ENCODE measurements at regions not wholly inside any gene's neighbourhood (a gene's known extent, or its start where the extent isn't known, plus 50 kb on each side); places are given as distances from the start of the nearest gene placed in this dataset.
"Not testable (repeated sequence)": the region's sequence is repeated elsewhere in the genome, so short reads cannot be mapped to it uniquely, and the experiment has no call there.

DNA sequence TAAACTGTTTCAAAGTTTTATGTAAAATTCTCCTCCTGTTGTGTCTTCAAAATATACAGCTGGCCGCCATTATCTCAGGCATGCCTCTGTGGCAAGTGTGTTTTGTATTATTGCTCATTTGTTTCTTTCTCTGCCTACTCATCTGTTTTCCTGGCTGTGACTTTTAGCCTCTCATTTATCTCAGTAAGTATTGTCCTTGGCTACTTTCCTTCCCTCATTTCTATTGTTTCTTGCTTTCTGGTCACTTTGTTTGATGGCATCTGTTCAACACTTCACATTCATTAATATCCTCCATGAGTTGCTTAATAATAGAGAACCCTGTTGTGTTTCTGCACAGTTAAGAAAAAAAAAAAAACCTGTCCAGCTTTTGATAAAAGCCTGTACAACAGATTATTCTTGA is 869.4 kb downstream of the PCDH17 start:
- TF ChIP-seq, protein P1, sequence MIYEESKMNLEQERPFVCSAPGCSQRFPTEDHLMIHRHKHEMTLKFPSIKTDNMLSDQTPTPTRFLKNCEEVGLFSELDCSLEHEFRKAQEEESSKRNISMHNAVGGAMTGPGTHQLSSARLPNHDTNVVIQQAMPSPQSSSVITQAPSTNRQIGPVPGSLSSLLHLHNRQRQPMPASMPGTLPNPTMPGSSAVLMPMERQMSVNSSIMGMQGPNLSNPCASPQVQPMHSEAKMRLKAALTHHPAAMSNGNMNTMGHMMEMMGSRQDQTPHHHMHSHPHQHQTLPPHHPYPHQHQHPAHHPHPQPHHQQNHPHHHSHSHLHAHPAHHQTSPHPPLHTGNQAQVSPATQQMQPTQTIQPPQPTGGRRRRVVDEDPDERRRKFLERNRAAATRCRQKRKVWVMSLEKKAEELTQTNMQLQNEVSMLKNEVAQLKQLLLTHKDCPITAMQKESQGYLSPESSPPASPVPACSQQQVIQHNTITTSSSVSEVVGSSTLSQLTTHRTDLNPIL (CRISPR knock-in tag; IDR thresholded peaks at IDR 0.05; ENCODE audit: low read depth), result no peak
- TF ChIP-seq, protein P2, sequence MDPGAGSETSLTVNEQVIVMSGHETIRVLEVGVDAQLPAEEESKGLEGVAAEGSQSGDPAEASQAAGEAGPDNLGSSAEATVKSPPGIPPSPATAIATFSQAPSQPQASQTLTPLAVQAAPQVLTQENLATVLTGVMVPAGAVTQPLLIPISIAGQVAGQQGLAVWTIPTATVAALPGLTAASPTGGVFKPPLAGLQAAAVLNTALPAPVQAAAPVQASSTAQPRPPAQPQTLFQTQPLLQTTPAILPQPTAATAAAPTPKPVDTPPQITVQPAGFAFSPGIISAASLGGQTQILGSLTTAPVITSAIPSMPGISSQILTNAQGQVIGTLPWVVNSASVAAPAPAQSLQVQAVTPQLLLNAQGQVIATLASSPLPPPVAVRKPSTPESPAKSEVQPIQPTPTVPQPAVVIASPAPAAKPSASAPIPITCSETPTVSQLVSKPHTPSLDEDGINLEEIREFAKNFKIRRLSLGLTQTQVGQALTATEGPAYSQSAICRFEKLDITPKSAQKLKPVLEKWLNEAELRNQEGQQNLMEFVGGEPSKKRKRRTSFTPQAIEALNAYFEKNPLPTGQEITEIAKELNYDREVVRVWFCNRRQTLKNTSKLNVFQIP (CRISPR knock-in tag; IDR thresholded peaks at IDR 0.05; ENCODE audit: borderline replicate concordance, low read depth), result no peak
- TF ChIP-seq BACH2 (CRISPR knock-in tag; IDR thresholded peaks at IDR 0.05; ENCODE audit: borderline replicate concordance) (no peak), ZC3H10 (CRISPR knock-in tag; IDR thresholded peaks at IDR 0.05) (no peak)
- ATAC-seq, result no peak

DNA sequence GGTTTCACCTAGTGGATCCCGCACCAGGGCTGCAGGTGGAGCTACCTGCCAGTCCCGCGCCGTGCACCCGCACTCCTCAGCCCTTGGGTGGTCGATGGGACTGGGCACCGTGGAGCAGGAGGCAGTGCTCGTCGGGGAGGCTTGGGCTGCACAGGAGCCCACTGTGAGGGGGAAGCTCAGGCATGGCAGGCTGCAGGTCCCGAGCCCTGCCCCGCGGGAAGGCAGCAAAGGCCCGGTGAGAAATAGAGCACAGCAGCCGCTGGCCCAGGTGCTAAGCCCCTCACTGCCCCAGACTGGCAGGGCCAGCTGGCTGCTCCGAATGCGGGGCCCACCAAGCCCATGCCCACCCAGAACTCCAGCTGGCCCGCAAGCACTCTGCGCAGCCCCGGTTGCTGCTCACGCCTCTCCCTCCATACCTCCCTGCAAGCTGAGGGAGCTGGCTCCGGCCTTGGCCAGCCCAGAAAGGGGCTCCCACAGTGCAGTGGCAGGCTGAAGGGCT is 872.7 kb downstream of the PCDH17 start:
- ATAC-seq, result not testable (repeated sequence)

DNA sequence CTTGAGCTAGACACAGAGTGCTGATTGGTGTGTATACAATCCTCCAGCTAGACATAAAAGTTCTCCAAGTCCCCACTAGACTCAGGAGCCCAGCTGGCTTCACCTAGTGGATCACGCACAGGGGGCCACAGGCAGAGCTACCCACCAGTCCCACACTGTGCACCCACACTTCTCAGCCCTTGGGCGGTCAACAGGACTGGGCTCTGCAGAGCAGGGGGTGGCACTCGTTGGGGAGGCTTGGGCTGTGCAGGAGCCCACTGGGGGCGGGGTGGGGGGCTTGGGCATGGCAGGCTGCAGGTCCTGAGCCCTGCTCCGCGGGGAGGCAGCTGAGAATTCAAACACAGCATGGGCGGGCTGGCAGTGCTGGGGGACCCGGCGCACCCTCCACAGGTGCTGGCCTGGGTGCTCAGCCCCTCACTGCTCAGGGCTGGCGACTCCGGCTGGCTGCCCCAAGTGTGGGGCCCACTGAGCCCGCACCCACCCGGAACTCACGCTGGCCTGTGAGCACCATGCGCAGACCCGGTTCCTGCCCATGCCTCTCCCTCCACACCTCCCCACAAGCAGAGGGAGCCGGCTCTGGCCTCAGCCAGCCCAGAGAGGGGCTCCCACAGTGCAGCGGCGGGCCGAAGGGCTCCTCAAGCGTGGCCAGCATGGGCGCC is 873.8 kb downstream of the PCDH17 start:
- not testable (repeated sequence) for ATAC-seq

DNA sequence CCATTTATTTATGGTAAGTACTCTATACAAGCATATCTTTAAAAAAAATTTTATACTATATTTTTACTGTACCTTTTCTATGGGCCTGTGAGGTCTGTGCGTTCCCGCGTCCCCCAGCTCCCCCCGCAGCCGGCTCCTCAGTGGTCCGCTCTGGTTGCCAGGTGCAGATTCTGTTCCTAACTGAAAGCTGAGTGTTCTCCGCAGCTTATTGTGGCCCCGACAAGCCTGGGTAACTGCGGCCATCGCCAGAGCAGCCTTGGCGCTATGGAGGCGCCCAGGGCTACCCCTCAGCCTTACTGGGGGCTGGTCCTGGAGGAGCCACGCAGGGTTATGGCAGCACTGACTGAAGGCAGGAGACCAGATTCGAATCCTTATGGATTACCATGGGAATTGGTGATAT is 896.8 kb downstream of the PCDH17 start:
- TF ChIP-seq, protein P3, sequence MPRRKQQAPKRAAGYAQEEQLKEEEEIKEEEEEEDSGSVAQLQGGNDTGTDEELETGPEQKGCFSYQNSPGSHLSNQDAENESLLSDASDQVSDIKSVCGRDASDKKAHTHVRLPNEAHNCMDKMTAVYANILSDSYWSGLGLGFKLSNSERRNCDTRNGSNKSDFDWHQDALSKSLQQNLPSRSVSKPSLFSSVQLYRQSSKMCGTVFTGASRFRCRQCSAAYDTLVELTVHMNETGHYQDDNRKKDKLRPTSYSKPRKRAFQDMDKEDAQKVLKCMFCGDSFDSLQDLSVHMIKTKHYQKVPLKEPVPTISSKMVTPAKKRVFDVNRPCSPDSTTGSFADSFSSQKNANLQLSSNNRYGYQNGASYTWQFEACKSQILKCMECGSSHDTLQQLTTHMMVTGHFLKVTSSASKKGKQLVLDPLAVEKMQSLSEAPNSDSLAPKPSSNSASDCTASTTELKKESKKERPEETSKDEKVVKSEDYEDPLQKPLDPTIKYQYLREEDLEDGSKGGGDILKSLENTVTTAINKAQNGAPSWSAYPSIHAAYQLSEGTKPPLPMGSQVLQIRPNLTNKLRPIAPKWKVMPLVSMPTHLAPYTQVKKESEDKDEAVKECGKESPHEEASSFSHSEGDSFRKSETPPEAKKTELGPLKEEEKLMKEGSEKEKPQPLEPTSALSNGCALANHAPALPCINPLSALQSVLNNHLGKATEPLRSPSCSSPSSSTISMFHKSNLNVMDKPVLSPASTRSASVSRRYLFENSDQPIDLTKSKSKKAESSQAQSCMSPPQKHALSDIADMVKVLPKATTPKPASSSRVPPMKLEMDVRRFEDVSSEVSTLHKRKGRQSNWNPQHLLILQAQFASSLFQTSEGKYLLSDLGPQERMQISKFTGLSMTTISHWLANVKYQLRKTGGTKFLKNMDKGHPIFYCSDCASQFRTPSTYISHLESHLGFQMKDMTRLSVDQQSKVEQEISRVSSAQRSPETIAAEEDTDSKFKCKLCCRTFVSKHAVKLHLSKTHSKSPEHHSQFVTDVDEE (CRISPR knock-in tag; IDR thresholded peaks at IDR 0.05), result no peak
- TF ChIP-seq BACH2 (CRISPR knock-in tag; IDR thresholded peaks at IDR 0.05; ENCODE audit: borderline replicate concordance), result no peak
- no peak for TF ChIP-seq ZFP3 (CRISPR knock-in tag; IDR thresholded peaks at IDR 0.05)
- TF ChIP-seq PPARA (CRISPR knock-in tag; IDR thresholded peaks at IDR 0.05; ENCODE audit: borderline replicate concordance), result no peak
- TF ChIP-seq ISL1 (CRISPR knock-in tag; IDR thresholded peaks at IDR 0.05), result no peak
- TF ChIP-seq ARNTL (CRISPR knock-in tag; IDR thresholded peaks at IDR 0.05; ENCODE audit: borderline replicate concordance, low read depth), result no peak
- TF ChIP-seq ZNF70 (CRISPR knock-in tag; IDR thresholded peaks at IDR 0.05), result no peak
- TF ChIP-seq SNAI2 (CRISPR knock-in tag; IDR thresholded peaks at IDR 0.05), result no peak
- no peak for TF ChIP-seq RARB (CRISPR knock-in tag; IDR thresholded peaks at IDR 0.05)
- TF ChIP-seq OSR1 (CRISPR knock-in tag; IDR thresholded peaks at IDR 0.05), result no peak
- no peak for TF ChIP-seq ZNF8 (CRISPR knock-in tag; IDR thresholded peaks at IDR 0.05)
- TF ChIP-seq, protein P2 (CRISPR knock-in tag; IDR thresholded peaks at IDR 0.05; ENCODE audit: borderline replicate concordance, low read depth), result no peak
- ATAC-seq, result no peak

DNA sequence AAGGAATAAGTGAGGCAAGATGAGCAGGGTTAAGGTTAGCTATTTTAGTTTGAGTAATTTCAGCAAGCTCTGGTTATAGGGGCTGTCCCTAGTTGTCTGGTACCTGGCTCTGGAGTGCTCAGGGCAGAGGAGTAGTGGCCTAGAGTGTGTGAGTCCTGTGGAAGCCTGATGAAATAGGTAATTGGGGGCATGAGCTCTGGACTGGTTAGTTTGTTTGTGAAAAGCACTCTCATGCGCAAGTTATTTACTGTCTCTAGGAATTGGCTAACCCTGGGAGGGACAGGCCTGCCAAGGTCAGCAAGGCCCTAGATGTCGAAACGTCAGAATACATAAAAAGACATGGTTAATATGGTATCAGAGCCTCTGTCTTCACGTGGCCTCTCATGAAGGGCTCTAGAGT is 900.1 kb downstream of the PCDH17 start:
- no peak for ATAC-seq
- TF ChIP-seq ISL1 (CRISPR knock-in tag; IDR thresholded peaks at IDR 0.05) (no peak), ZC3H10 (CRISPR knock-in tag; IDR thresholded peaks at IDR 0.05) (no peak), CSDC2 (CRISPR knock-in tag; IDR thresholded peaks at IDR 0.05) (no peak), OSR1 (CRISPR knock-in tag; IDR thresholded peaks at IDR 0.05) (no peak), ZNF565 (CRISPR knock-in tag; conservative IDR thresholded peaks at IDR 0.05; ENCODE audit: low read depth) (no peak), ZNF8 (CRISPR knock-in tag; IDR thresholded peaks at IDR 0.05) (no peak), BACH2 (CRISPR knock-in tag; IDR thresholded peaks at IDR 0.05; ENCODE audit: borderline replicate concordance) (no peak), RARB (CRISPR knock-in tag; IDR thresholded peaks at IDR 0.05) (no peak), ZNF70 (CRISPR knock-in tag; IDR thresholded peaks at IDR 0.05) (no peak), GLIS3 (CRISPR knock-in tag; IDR thresholded peaks at IDR 0.05) (no peak), TCF4 (CRISPR knock-in tag; IDR thresholded peaks at IDR 0.05; ENCODE audit: borderline replicate concordance) (no peak), SNAI2 (CRISPR knock-in tag; IDR thresholded peaks at IDR 0.05) (no peak)
- TF ChIP-seq, protein P1 (CRISPR knock-in tag; IDR thresholded peaks at IDR 0.05; ENCODE audit: low read depth), result no peak
- TF ChIP-seq, protein P3 (CRISPR knock-in tag; IDR thresholded peaks at IDR 0.05), result no peak
- TF ChIP-seq, protein P2 (CRISPR knock-in tag; IDR thresholded peaks at IDR 0.05; ENCODE audit: borderline replicate concordance, low read depth), result no peak

Measured in SK-N-SH treated with all-trans-retinoic acid at 6 μM for 48 hours (cell line).